PC-3 (cell line): ENCODE measurements at regions not wholly inside any gene's neighbourhood (a gene's known extent, or its start where the extent isn't known, plus 50 kb on each side); places are given as distances from the start of the nearest gene placed in this dataset.

Source experiments
- ATAC-seq: fragments of 200-7000 bp; cut with Tn5 transposase; 2 replicates; pipeline ENCODE4 v1.9.1; 2020; ENCODE audit warnings: mild to moderate bottlenecking, moderate library complexity
- BruUV-seq: library from RNA; stranded (reverse); fragments of 400-500 nt; replicated peaks from 2 replicates; lab custom pipeline; 2021; lab: Mats Ljungman, UMichigan
- CTCF ChIA-PET: fragments of 300-600 bp; sonication (Branson Sonifier 250); formaldehyde crosslinking; loops from one replicate; lab custom pipeline; 2022; ENCODE audit warnings: antibody characterized with exemption; lab: Charles Lee
- POLR2A ChIA-PET: fragments of 300-600 bp; sonication (Branson Sonifier 250); formaldehyde crosslinking; loops from one replicate; lab custom pipeline; 2022; ENCODE audit warnings: antibody characterized with exemption; ENCODE audit not compliant: unreplicated experiment; lab: Charles Lee
- DNase-seq: peaks from one replicate; pipeline ENCODE4 v3.0.0-alpha.2; 2015
- H2AFZ ChIP-seq: fragments of 300-600 bp; sonication (generic); 2 replicates; pipeline ENCODE4 v1.6.0; 2016; ENCODE audit warnings: antibody characterized with exemption, low read length
- H3F3A ChIP-seq: fragments of 300-600 bp; sonication (generic); one replicate; pipeline ENCODE4 v1.6.0; 2017; ENCODE audit warnings: antibody characterized with exemption, low read length, control low read depth, mild to moderate bottlenecking; ENCODE audit not compliant: unreplicated experiment
- H3K27ac ChIP-seq: fragments of 300-600 bp; sonication (generic); 2 replicates; pipeline ENCODE4 v1.5.1; 2016; ENCODE audit warnings: mild to moderate bottlenecking, low read length
- H3K27me3 ChIP-seq: fragments of 300-600 bp; sonication (generic); 2 replicates; pipeline ENCODE4 v1.6.1; 2016; ENCODE audit warnings: low read length, mixed read lengths
- H3K36me3 ChIP-seq: fragments of 300-600 bp; sonication (generic); 2 replicates; pipeline ENCODE4 v1.6.1; 2016; ENCODE audit warnings: low read depth, mixed run types, low read length, mixed read lengths
- H3K4me1 ChIP-seq: fragments of 300-600 bp; sonication (generic); 2 replicates; pipeline ENCODE4 v1.5.1; 2016; ENCODE audit warnings: low read length; ENCODE audit not compliant: insufficient read depth
- H3K4me2 ChIP-seq: fragments of 300-600 bp; sonication (generic); 2 replicates; pipeline ENCODE4 v1.6.0; 2016; ENCODE audit warnings: low read length
- H3K4me3 ChIP-seq: fragments of 300-600 bp; sonication (generic); 2 replicates; pipeline ENCODE4 v1.5.1; 2016; ENCODE audit warnings: mild to moderate bottlenecking, low read length, mixed read lengths
- H3K79me2 ChIP-seq: fragments of 300-600 bp; sonication (generic); 2 replicates; pipeline ENCODE4 v1.6.1; 2017; ENCODE audit warnings: low read length, mixed read lengths
- H3K9ac ChIP-seq: fragments of 300-600 bp; sonication (generic); 2 replicates; pipeline ENCODE4 v1.6.0; 2016; ENCODE audit warnings: mild to moderate bottlenecking, low read length
- H3K9me2 ChIP-seq: fragments of 300-600 bp; sonication (generic); replicated peaks from 2 replicates; pipeline ENCODE4 v1.6.1; 2016; ENCODE audit warnings: mixed run types, low read length, mixed read lengths
- H3K9me3 ChIP-seq: fragments of 300-600 bp; sonication (generic); 2 replicates; pipeline ENCODE4 v1.6.1; 2016; ENCODE audit warnings: low read length, mixed read lengths
- H4K20me1 ChIP-seq: fragments of 300-600 bp; sonication (generic); 2 replicates; pipeline ENCODE4 v1.6.1; 2016; ENCODE audit warnings: low read length, mixed read lengths
- EZH2 ChIP-seq: fragments of 300-600 bp; sonication (generic); IDR thresholded peaks from one replicate; pipeline ENCODE4 v1.6.1; 2017; ENCODE audit warnings: antibody characterized with exemption, mild to moderate bottlenecking, low read length; ENCODE audit not compliant: unreplicated experiment
- EZH2phosphoT487 ChIP-seq: fragments of 300-600 bp; sonication (generic); IDR thresholded peaks from 2 replicates; pipeline ENCODE4 v1.6.1; 2018; ENCODE audit warnings: mild to moderate bottlenecking, antibody characterized with exemption, low read length, borderline replicate concordance
- intact Hi-C: fragments of 100-400 bp; cut with micrococcal nuclease; formaldehyde crosslinking; loops from 2 replicates; pipeline ENCODE4 v1.9.0; 2023
- TF ChIP-seq, protein P1 (sequence below): fragments of 300-600 bp; sonication (generic); conservative IDR thresholded peaks from 2 replicates; pipeline ENCODE4 v1.5.1; 2017; ENCODE audit warnings: antibody characterized with exemption, low read depth, mild to moderate bottlenecking, low read length

DNA sequence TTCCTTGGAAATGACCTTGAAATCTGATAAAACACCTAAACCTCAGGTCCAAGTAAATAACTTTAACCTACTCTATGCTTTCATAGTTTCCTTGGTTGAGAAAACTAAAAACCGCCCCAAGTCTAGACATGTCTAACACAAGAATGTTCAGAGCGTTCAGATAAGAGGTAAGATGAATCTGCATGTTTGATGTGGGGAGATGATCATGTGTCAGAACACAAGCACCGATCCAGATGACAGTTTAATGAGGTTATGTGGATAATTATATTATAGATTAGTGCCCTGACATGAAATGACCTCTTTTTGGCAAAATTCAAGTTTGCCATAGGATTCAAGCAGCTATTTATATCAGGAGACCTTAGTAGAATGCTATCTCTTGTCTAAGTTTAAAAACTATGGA is 729.8 kb upstream of the SOX11 start:
- CTCF ChIA-PET = no interaction called here

DNA sequence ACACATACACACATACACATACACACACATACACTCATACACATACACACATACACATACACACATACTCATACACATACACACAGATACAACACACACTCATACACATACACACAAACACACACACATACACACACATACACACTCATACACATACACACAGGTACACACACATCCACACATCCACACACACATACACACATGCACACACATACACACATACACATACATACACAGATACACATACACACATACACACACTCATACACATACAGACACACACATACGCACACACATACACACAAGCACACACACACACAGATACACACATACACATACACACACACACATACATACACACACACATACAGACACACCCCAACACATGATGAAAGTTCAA is 729.1 kb upstream of the SOX11 start:
- no peaks in the 10 kb centered on the region for H3K9me2 ChIP-seq
- no peak overlapping the region for H3K27ac ChIP-seq
- intact Hi-C loops = no loop called here
- H4K20me1 ChIP-seq = no peaks in the 10 kb centered on the region
- no TSS peak for BruUV-seq
- H3K36me3 ChIP-seq = no peaks in the 10 kb centered on the region
- H3F3A ChIP-seq = no peaks in the 10 kb centered on the region
- H3K4me1 ChIP-seq = no peaks in the 10 kb centered on the region
- no peak overlapping the region for H2AFZ ChIP-seq
- no peaks in the 10 kb centered on the region for H3K79me2 ChIP-seq
- ChIA-PET POLR2A (no interaction called here), CTCF (no interaction called here)
- no peaks in the 10 kb centered on the region for H3K27me3 ChIP-seq
- ATAC-seq (no peak), DNase-seq (no peak)
- H3K4me3 ChIP-seq = no peak overlapping the region
- no peak overlapping the region for H3K9ac ChIP-seq
- H3K4me2 ChIP-seq = no peak overlapping the region
- no peaks in the 10 kb centered on the region for H3K9me3 ChIP-seq
- TF ChIP-seq EZH2 (no peak), EZH2phosphoT487 (no peak)
- TF ChIP-seq, protein P1, sequence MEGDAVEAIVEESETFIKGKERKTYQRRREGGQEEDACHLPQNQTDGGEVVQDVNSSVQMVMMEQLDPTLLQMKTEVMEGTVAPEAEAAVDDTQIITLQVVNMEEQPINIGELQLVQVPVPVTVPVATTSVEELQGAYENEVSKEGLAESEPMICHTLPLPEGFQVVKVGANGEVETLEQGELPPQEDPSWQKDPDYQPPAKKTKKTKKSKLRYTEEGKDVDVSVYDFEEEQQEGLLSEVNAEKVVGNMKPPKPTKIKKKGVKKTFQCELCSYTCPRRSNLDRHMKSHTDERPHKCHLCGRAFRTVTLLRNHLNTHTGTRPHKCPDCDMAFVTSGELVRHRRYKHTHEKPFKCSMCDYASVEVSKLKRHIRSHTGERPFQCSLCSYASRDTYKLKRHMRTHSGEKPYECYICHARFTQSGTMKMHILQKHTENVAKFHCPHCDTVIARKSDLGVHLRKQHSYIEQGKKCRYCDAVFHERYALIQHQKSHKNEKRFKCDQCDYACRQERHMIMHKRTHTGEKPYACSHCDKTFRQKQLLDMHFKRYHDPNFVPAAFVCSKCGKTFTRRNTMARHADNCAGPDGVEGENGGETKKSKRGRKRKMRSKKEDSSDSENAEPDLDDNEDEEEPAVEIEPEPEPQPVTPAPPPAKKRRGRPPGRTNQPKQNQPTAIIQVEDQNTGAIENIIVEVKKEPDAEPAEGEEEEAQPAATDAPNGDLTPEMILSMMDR = no peak

More for the DNA sequence above, 729.8 kb upstream of the SOX11 start:
- H3K4me2 ChIP-seq = no peak overlapping the region
- H3F3A ChIP-seq = no peaks in the 10 kb centered on the region
- H4K20me1 ChIP-seq = no peaks in the 10 kb centered on the region
- H2AFZ ChIP-seq = no peak overlapping the region
- ATAC-seq = no peak
- no peaks in the 10 kb centered on the region for H3K79me2 ChIP-seq
- no peaks in the 10 kb centered on the region for H3K27me3 ChIP-seq
- POLR2A ChIA-PET = no interaction called here
- TF ChIP-seq, protein P1 = no peak
- TF ChIP-seq EZH2 (no peak), EZH2phosphoT487 (no peak)
- H3K9me3 ChIP-seq = no peaks in the 10 kb centered on the region
- intact Hi-C loops = no loop called here
- H3K9me2 ChIP-seq = no peaks in the 10 kb centered on the region
- no TSS peak for BruUV-seq
- H3K36me3 ChIP-seq = no peaks in the 10 kb centered on the region
- no peak for DNase-seq
- no peaks in the 10 kb centered on the region for H3K4me1 ChIP-seq
- H3K27ac ChIP-seq = no peak overlapping the region
- H3K4me3 ChIP-seq = no peak overlapping the region
- no peak overlapping the region for H3K9ac ChIP-seq

DNA sequence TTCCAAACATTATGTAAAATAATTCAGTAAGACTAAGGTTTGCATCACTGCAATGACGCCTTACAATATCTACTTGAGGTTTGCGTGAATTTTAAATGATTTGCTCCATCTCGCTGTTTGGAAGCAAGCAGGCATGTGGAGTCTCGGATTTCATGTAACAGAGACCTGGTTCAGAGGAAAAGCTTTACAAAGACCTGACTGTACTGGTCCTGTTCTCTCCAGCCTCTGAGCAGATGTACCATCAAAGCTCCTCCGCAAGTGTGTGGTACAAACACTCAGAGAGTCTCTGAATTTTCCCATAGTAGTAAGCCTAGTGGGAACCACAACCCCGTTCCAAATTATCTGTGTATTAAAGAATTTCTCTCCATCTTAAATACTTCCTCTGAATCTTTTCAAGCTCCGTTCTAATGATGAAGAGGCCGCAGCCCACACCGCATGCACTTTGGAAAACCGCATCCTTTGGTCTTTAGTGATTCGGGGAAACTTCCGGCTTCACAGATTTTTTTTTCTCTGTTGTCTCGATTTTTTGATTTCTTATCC is 728.1 kb upstream of the SOX11 start:
- DNase-seq = no peak
- ChIA-PET POLR2A (no interaction called here), CTCF (no interaction called here)
- Histone ChIP-seq H3K9me2 (no peaks in the 10 kb centered on the region), H2AFZ (no peak overlapping the region), H3K4me3 (no peak overlapping the region), H3K4me1 (no peaks in the 10 kb centered on the region), H3F3A (no peaks in the 10 kb centered on the region), H4K20me1 (no peaks in the 10 kb centered on the region), H3K4me2 (no peak overlapping the region), H3K36me3 (no peaks in the 10 kb centered on the region), H3K27ac (no peak overlapping the region), H3K27me3 (no peaks in the 10 kb centered on the region), H3K79me2 (no peaks in the 10 kb centered on the region), H3K9me3 (no peaks in the 10 kb centered on the region), H3K9ac (no peak overlapping the region)
- BruUV-seq = no TSS peak
- intact Hi-C loops = no loop called here
- no peak for TF ChIP-seq EZH2
- TF ChIP-seq, protein P1 = no peak
- no peak for TF ChIP-seq EZH2phosphoT487
- no peak for ATAC-seq
